Uterus (tissue), 3 donors: ENCODE measurements at regions not wholly inside any gene's neighbourhood (a gene's known extent, or its start where the extent isn't known, plus 50 kb on each side); places are given as distances from the start of the nearest gene placed in this dataset.

Experiments used
- DNase-seq, 2 donors: peaks; one replicate each; pipeline ENCODE4 v3.0.0-alpha.2; 2019 to 2020
- H3K27ac ChIP-seq, 2 donors: fragments of 200-600 bp; sonication (generic); 1 replicate in 1 of 2; 2 replicates in 1 of 2; pipeline ENCODE4 v1.5.1; 2016 to 2018
- H3K27me3 ChIP-seq, 2 donors: fragments of 200-600 bp; sonication (generic); one replicate each; pipeline ENCODE4 v1.5.1; 2018 to 2019; ENCODE audit warnings: control low read depth in 1 of 2
- H3K36me3 ChIP-seq, 2 donors: fragments of 200-600 bp; sonication (generic); one replicate each; pipeline ENCODE4 v1.5.1; 2019; ENCODE audit warnings: control low read depth in 1 of 2
- H3K4me1 ChIP-seq, 2 donors: fragments of 200-600 bp; sonication (generic); one replicate each; pipeline ENCODE4 v1.5.1; 2018 to 2019; ENCODE audit warnings: control low read depth in 1 of 2
- H3K4me3 ChIP-seq, 2 donors: fragments of 200-600 bp; sonication (generic); 1 replicate in 1 of 2; 2 replicates in 1 of 2; pipeline ENCODE4 v1.5.1; 2018 to 2019; ENCODE audit warnings: mild to moderate bottlenecking in 1 of 2
- H3K9me3 ChIP-seq, 2 donors: fragments of 200-600 bp; sonication (generic); one replicate each; pipeline ENCODE4 v1.5.1; 2019; ENCODE audit warnings: control low read depth in 1 of 2
- CTCF ChIP-seq, 4 experiments: fragments of 200-600 bp in 2 of 4; fragments of 450-650 bp in 2 of 4; sonication (generic) in 2 of 4; IDR thresholded peaks; one replicate each; pipeline ENCODE4 v1.5.1; 2016 to 2019; ENCODE audit warnings: antibody characterized with exemption in 4 of 4, mild to moderate bottlenecking in 2 of 4, moderate library complexity in 1 of 4
- POLR2A ChIP-seq, 2 donors: fragments of 450-650 bp; IDR thresholded peaks; one replicate each; pipeline ENCODE4 v1.6.1; 2016; ENCODE audit warnings: antibody characterized with exemption in 2 of 2, mild to moderate bottlenecking in 1 of 2, moderate library complexity in 1 of 2
- intact Hi-C: fragments of 100-400 bp; cut with DNase I; formaldehyde crosslinking; loops from one replicate; pipeline ENCODE4 v1.15.1; 2023; ENCODE audit warnings: low total_unique reads
- donor health status: DM: yes; HTN: yes; CAD: no.

DNA sequence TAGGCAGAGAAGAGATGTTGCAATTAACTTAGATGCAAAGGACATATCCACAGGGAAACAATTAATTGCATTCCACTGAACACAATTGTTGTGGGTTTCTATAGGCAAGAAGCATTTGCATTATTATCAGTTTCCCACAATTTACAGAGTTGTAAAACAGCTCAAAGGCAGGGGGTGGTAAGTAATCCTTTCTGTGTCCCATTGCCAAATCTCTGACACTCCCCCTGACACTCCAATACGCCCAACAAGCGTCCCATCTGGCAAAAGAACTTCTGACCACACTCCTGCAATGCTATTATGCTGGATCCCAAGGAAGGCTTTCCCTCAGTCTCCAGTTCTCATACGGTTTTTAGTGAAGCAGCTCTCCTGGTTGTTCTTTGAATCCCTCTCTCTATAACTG lies 179.8 kb downstream of the CXCL12 start:
- Histone ChIP-seq H3K36me3 (no peaks in the 10 kb centered on the region), H3K4me1 (no peaks in the 10 kb centered on the region), H3K4me3 (no peak overlapping the region), H3K9me3 (no peaks in the 10 kb centered on the region), H3K27me3 (no peaks in the 10 kb centered on the region), H3K27ac (no peak overlapping the region)
- intact Hi-C loops: no loop called here
- no peak for DNase-seq
- TF ChIP-seq POLR2A (IDR thresholded peaks at IDR 0.05): no peak
- TF ChIP-seq CTCF (IDR thresholded peaks at IDR 0.05): no peak

- intact Hi-C loops: no loop called here
- Histone ChIP-seq H3K4me1 (no peaks in the 10 kb centered on the region), H3K27ac (no peak overlapping the region), H3K4me3 (no peak overlapping the region), H3K27me3 (no peaks in the 10 kb centered on the region), H3K36me3 (no peaks in the 10 kb centered on the region), H3K9me3 (no peaks in the 10 kb centered on the region)
- DNase-seq: no peak
- TF ChIP-seq POLR2A (IDR thresholded peaks at IDR 0.05) (no peak), CTCF (IDR thresholded peaks at IDR 0.05) (no peak)
These were observed 181.4 kb downstream of the CXCL12 start for GRCh38 chr10:44203535-44203934.

DNA sequence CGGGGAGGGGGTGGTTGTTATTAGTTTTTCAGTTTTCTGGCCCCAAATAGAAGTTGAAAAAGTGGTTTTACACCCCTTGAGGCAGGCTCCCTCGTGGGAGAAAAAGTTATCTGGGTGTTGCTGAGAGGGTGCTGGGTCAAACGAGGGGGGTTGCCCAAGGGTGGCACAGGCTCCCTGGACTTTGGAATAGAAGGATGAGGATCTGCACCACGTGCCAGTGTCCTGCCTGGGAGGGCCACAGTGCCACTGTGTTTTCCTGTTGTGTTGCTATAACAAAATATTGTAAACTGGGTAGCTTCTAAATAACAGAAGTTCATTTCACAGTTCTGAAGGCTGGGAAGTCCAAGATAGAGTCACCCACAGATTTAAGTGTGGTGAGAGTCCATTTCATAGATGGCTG lies 181.9 kb downstream of the CXCL12 start:
- H3K4me1 ChIP-seq: no peaks in the 10 kb centered on the region
- intact Hi-C loops: no loop called here
- no peak for DNase-seq
- H3K9me3 ChIP-seq: no peaks in the 10 kb centered on the region
- no peaks in the 10 kb centered on the region for H3K36me3 ChIP-seq
- H3K27ac ChIP-seq: no peak overlapping the region
- H3K27me3 ChIP-seq: no peaks in the 10 kb centered on the region
- no peak overlapping the region for H3K4me3 ChIP-seq
- TF ChIP-seq POLR2A (IDR thresholded peaks at IDR 0.05): no peak
- no peak for TF ChIP-seq CTCF (IDR thresholded peaks at IDR 0.05)

DNA sequence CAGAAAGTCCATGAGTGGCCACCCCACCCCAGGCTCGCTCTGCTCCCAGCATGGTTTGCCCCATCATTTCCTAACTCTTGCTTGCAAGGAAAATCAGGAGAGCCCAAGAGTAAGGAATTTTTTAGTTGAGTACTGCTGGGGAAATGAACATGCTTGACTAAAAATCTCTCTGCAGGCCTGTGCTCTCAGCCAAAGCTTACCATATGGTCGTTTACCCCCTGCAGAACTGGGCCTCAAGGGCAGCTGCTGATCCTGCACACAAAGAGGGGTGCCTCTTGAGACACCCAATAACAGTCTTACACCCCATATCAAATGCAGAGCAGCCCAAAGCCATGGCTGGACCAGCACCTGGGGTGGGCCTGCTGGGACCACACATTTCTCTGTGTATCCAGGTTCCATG lies 183.2 kb downstream of the CXCL12 start:
- no peaks in the 10 kb centered on the region for H3K4me1 ChIP-seq
- H3K9me3 ChIP-seq: no peaks in the 10 kb centered on the region
- intact Hi-C loops: no loop called here
- DNase-seq: no peak
- TF ChIP-seq POLR2A (IDR thresholded peaks at IDR 0.05) (no peak), CTCF (IDR thresholded peaks at IDR 0.05) (no peak)
- H3K4me3 ChIP-seq: no peak overlapping the region
- H3K36me3 ChIP-seq: no peaks in the 10 kb centered on the region
- no peak overlapping the region for H3K27ac ChIP-seq
- H3K27me3 ChIP-seq: no peaks in the 10 kb centered on the region

DNA sequence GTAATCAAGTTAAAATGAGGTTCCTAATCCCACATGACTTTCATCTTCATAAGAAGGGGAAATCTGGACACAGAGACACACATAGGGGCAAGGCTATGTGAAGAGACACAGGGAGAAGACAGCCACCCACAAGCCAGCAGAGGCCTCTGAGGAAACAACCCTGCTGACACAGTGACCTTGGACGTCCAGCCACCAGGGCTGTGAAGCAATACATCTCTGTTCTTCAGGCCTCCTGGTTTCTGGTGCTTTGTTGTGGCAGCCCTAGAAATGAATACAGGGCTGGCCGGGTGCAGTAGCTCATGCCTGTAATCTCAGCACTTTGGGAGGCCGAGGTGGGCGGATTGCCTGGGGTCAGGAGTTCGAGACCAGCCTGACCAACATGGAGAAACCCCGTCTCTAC lies 183.9 kb downstream of the CXCL12 start:
- TF ChIP-seq POLR2A (IDR thresholded peaks at IDR 0.05) (no peak), CTCF (IDR thresholded peaks at IDR 0.05) (no peak)
- Histone ChIP-seq H3K27ac (no peak overlapping the region), H3K4me3 (no peak overlapping the region), H3K4me1 (peaks cover 0 to under 1% of the 10 kb centered on the region in 2 donors), H3K36me3 (no peaks in the 10 kb centered on the region), H3K9me3 (no peaks in the 10 kb centered on the region), H3K27me3 (no peaks in the 10 kb centered on the region)
- DNase-seq: no peak
- intact Hi-C loops: no loop called here
